Glutamatergic neuron (in vitro differentiated cells): ENCODE measurements at regions not wholly inside any gene's neighbourhood (a gene's known extent, or its start where the extent isn't known, plus 50 kb on each side); places are given as distances from the start of the nearest gene placed in this dataset.

Source experiments
- DNase-seq: peaks from one replicate; pipeline ENCODE4 v3.0.0; 2022
- H3K27ac Mint-ChIP-seq: one replicate; pipeline ENCODE4 v1.8.0; 2020; ENCODE audit warnings: mild to moderate bottlenecking, mixed read lengths, inconsistent platforms; ENCODE audit not compliant: unreplicated experiment
- H3K27me3 Mint-ChIP-seq: one replicate; pipeline ENCODE4 v1.8.0; 2020; ENCODE audit warnings: mild to moderate bottlenecking, moderate library complexity, mixed read lengths, inconsistent platforms; ENCODE audit not compliant: unreplicated experiment
- H3K36me3 Mint-ChIP-seq: one replicate; pipeline ENCODE4 v1.8.0; 2020; ENCODE audit warnings: mild to moderate bottlenecking, mixed read lengths, inconsistent platforms; ENCODE audit not compliant: unreplicated experiment
- H3K4me1 Mint-ChIP-seq: one replicate; pipeline ENCODE4 v1.8.0; 2020; ENCODE audit warnings: mild to moderate bottlenecking, low read depth, mixed read lengths, inconsistent platforms; ENCODE audit not compliant: unreplicated experiment
- H3K4me3 Mint-ChIP-seq: one replicate; pipeline ENCODE4 v1.8.0; 2020; ENCODE audit warnings: mild to moderate bottlenecking, mixed read lengths, inconsistent platforms; ENCODE audit not compliant: unreplicated experiment
- H3K9me3 Mint-ChIP-seq: one replicate; pipeline ENCODE4 v1.8.0; 2020; ENCODE audit warnings: mild to moderate bottlenecking, moderate library complexity, mixed read lengths, inconsistent platforms; ENCODE audit not compliant: unreplicated experiment
- TF ChIP-seq, protein P1 (sequence below): fragments of 200-600 bp; sonication (generic); IDR thresholded peaks from one replicate; pipeline ENCODE4 v1.5.0; 2021; ENCODE audit not compliant: partially characterized antibody, unreplicated experiment

DNA sequence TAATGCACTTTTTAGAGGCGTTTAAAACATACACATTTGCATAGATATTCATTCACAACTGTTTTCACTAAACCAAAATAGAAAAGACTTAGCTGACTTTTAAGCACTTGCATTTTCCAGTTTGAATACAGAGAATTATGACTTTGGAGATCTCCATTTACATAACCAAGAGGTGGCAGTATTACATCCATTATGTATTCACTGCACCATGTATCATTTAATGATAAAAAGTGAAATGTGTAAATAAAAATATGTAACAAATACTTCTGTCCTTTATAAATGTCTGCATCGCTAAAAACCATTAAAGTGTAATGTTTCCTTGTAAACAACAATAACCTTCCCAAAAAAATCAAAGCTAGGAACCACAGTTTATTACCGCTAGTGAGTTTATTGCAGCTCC, 413.2 kb downstream of the FGF13 start:
- TF ChIP-seq, protein P1, sequence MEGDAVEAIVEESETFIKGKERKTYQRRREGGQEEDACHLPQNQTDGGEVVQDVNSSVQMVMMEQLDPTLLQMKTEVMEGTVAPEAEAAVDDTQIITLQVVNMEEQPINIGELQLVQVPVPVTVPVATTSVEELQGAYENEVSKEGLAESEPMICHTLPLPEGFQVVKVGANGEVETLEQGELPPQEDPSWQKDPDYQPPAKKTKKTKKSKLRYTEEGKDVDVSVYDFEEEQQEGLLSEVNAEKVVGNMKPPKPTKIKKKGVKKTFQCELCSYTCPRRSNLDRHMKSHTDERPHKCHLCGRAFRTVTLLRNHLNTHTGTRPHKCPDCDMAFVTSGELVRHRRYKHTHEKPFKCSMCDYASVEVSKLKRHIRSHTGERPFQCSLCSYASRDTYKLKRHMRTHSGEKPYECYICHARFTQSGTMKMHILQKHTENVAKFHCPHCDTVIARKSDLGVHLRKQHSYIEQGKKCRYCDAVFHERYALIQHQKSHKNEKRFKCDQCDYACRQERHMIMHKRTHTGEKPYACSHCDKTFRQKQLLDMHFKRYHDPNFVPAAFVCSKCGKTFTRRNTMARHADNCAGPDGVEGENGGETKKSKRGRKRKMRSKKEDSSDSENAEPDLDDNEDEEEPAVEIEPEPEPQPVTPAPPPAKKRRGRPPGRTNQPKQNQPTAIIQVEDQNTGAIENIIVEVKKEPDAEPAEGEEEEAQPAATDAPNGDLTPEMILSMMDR = no peak
- Mint-ChIP-seq H3K4me3 (no peak overlapping the region), H3K27ac (no peak overlapping the region), H3K9me3 (no peaks in the 10 kb centered on the region), H3K4me1 (peaks cover 1% of the 10 kb centered on the region), H3K27me3 (peaks cover 2% of the 10 kb centered on the region), H3K36me3 (no peaks in the 10 kb centered on the region)
- DNase-seq = no peak

DNA sequence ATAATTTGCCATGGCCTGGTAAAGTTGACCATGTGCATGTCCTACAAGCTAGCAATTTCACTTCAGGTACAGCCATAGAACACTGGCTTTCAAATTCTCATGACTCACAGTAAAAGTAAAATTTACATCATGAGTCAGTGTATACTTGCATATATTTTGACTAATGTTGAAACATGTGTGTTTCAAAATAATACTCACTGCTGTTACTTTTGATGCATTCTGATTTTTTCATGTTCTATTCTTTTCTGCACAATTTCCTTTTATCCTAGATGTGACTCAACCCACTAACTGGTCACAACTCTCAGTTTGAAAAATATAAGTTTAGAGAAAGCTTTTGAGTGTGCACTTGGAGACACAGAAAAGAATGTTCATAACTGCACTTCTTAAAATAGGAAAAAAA, 365.7 kb downstream of the FGF13 start:
- H3K9me3 Mint-ChIP-seq = no peaks in the 10 kb centered on the region
- H3K4me3 Mint-ChIP-seq = no peak overlapping the region
- no peaks in the 10 kb centered on the region for H3K36me3 Mint-ChIP-seq
- H3K27me3 Mint-ChIP-seq = no peaks in the 10 kb centered on the region
- H3K27ac Mint-ChIP-seq = no peak overlapping the region
- TF ChIP-seq, protein P1 = no peak
- H3K4me1 Mint-ChIP-seq = no peaks in the 10 kb centered on the region
- no peak for DNase-seq

DNA sequence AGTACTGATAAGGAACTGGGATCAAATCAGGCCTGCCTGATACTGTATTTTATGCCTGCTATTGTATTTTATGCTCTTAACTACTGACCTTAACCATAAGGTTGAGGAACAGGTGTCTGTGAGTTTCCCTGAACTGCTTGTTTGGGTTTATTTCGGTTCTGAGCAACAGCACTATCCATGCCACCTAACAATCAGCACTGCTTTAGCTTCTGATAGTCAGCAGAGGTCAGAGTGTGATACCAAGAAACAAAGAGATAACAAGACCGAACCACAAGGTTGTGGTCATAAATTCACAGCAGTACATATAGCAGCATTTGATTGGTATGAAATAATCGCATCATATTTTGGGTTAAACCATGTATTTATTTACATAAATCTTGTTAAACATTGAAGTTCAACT, 362.2 kb downstream of the FGF13 start:
- Mint-ChIP-seq H3K9me3 (no peaks in the 10 kb centered on the region), H3K4me3 (no peak overlapping the region), H3K36me3 (no peaks in the 10 kb centered on the region), H3K4me1 (no peaks in the 10 kb centered on the region), H3K27me3 (peaks cover 2% of the 10 kb centered on the region), H3K27ac (no peak overlapping the region)
- TF ChIP-seq, protein P1 = no peak
- DNase-seq = no peak

DNA sequence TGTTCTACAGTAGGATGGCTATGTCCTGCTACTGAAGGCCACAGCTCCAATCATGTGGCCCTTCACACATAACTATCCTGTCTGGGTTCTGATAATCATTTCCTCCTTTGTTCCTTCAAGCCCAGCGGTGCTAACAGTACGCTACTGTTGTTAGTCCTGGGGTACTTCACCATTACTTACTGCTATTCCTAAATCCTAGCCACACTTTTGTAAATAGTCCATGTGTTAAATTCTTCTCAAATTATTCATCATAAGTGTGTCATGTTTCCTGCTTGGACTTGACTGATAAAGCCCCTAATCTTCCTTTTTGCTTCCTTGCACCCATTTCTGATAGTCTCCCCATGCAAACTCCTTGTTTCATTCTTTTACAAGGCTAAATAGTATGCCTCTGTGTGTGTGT, 332.6 kb downstream of the FGF13 start:
- Mint-ChIP-seq H3K36me3 (no peaks in the 10 kb centered on the region), H3K4me3 (no peak overlapping the region), H3K9me3 (no peaks in the 10 kb centered on the region), H3K4me1 (no peaks in the 10 kb centered on the region), H3K27me3 (no peaks in the 10 kb centered on the region), H3K27ac (no peak overlapping the region)
- TF ChIP-seq, protein P1 = no peak
- no peak for DNase-seq

DNA sequence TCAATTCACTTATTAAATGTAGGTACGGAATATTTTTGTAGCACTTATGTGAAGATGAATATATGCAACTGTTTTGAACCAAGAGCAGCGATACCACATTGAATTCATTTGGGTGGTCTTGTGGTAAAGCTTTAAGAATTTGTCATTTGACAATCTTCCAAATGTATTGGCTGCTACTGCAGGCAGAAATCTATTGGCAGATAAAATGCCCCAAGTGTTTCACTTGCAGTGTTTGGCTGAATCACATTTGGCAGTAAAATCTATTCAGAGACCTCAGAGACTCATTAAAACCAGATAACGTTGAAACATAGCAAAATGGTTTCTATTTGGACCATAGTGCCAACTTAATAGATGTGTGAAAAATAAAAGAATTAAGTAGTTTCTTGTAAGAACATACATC, 303.4 kb downstream of the FGF13 start:
- no peaks in the 10 kb centered on the region for H3K36me3 Mint-ChIP-seq
- no peak overlapping the region for H3K4me3 Mint-ChIP-seq
- H3K9me3 Mint-ChIP-seq = no peaks in the 10 kb centered on the region
- no peak for DNase-seq
- H3K27me3 Mint-ChIP-seq = no peaks in the 10 kb centered on the region
- no peak overlapping the region for H3K27ac Mint-ChIP-seq
- TF ChIP-seq, protein P1 = no peak
- H3K4me1 Mint-ChIP-seq = no peaks in the 10 kb centered on the region
